ENCODE measurements at regions not wholly inside any gene's neighbourhood (a gene's known extent, or its start where the extent isn't known, plus 50 kb on each side); places are given as distances from the start of the nearest gene placed in this dataset.
"Not testable (repeated sequence)": the region's sequence is repeated elsewhere in the genome, so short reads cannot be mapped to it uniquely, and the experiment has no call there.

DNA sequence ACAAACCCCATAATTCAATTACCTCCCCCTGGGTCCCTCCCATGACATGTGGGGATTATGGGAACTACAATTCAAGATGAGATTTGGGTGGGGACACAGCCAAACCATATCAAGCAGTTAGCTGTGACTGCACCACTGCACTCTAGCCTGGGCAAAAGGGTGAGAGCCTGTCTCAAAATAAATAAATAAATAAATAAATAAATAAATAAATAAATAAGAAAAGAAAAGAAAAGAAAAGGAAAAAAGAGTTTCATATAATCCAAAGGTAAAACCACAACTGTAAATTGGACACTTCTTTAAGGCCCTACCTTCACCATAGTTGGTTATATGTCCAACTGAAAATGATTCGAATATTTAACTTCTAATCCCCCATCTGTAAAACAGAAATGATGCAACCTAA lies 157.6 kb upstream of the FIGN start:
- H3K4me1 ChIP-seq (ENCODE audit: control insufficient read depth, insufficient read depth, low read length); H3K9me3 ChIP-seq (ENCODE audit: control insufficient read depth, insufficient read depth, low read depth, low read length); H3K36me3 ChIP-seq (ENCODE audit: control insufficient read depth in 2 of 2, insufficient read depth in 1 of 2, low read length in 2 of 2); POLR2A ChIA-PET; H3K27ac ChIP-seq (ENCODE audit: extremely low read depth, low read depth, low read length); H3K4me3 ChIP-seq (ENCODE audit: low read depth, low read length); CTCF ChIA-PET: not testable (repeated sequence)
- TF ChIP-seq ZNF654 (tag by site-specific recombination; IDR thresholded peaks at IDR 0.05; ENCODE audit: low read depth) = peak; percentile 27
- TF ChIP-seq ZNF202 (tag by site-specific recombination; IDR thresholded peaks at IDR 0.05; ENCODE audit: borderline replicate concordance) = peak; percentile 36; the same call in 1 of the 2 replicates
- peak; percentile 46 for TF ChIP-seq ZNF623 (tag by site-specific recombination; IDR thresholded peaks at IDR 0.05)
- TF ChIP-seq ZNF394 (tag by site-specific recombination; IDR thresholded peaks at IDR 0.05; ENCODE audit: borderline replicate concordance) = peak; percentile 72; the same call in 1 of the 2 replicates
- TF ChIP-seq, protein P1, sequence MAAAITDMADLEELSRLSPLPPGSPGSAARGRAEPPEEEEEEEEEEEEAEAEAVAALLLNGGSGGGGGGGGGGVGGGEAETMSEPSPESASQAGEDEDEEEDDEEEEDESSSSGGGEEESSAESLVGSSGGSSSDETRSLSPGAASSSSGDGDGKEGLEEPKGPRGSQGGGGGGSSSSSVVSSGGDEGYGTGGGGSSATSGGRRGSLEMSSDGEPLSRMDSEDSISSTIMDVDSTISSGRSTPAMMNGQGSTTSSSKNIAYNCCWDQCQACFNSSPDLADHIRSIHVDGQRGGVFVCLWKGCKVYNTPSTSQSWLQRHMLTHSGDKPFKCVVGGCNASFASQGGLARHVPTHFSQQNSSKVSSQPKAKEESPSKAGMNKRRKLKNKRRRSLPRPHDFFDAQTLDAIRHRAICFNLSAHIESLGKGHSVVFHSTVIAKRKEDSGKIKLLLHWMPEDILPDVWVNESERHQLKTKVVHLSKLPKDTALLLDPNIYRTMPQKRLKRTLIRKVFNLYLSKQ (tag by site-specific recombination; IDR thresholded peaks at IDR 0.05; ENCODE audit: borderline replicate concordance) = peak; percentile 37; the same call in 1 of the 2 replicates
- TF ChIP-seq, protein P2, sequence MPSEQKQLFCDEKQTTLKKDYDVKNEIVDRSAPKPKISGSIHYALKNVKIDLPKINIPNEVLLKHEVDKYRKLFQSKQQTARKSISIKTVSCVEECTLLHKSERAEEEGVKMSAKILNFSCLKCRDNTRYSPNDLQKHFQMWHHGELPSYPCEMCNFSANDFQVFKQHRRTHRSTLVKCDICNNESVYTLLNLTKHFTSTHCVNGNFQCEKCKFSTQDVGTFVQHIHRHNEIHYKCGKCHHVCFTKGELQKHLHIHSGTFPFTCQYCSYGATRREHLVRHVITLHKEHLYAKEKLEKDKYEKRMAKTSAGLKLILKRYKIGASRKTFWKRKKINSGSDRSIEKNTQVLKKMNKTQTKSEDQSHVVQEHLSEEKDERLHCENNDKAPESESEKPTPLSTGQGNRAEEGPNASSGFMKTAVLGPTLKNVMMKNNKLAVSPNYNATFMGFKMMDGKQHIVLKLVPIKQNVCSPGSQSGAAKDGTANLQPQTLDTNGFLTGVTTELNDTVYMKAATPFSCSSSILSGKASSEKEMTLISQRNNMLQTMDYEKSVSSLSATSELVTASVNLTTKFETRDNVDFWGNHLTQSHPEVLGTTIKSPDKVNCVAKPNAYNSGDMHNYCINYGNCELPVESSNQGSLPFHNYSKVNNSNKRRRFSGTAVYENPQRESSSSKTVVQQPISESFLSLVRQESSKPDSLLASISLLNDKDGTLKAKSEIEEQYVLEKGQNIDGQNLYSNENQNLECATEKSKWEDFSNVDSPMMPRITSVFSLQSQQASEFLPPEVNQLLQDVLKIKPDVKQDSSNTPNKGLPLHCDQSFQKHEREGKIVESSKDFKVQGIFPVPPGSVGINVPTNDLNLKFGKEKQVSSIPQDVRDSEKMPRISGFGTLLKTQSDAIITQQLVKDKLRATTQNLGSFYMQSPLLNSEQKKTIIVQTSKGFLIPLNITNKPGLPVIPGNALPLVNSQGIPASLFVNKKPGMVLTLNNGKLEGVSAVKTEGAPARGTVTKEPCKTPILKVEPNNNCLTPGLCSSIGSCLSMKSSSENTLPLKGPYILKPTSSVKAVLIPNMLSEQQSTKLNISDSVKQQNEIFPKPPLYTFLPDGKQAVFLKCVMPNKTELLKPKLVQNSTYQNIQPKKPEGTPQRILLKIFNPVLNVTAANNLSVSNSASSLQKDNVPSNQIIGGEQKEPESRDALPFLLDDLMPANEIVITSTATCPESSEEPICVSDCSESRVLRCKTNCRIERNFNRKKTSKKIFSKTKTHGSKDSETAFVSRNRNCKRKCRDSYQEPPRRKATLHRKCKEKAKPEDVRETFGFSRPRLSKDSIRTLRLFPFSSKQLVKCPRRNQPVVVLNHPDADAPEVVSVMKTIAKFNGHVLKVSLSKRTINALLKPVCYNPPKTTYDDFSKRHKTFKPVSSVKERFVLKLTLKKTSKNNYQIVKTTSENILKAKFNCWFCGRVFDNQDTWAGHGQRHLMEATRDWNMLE (tag by site-specific recombination; conservative IDR thresholded peaks at IDR 0.05; ENCODE audit: low read depth) = peak; percentile 76
- peak; percentile 48; the same call in 1 of the 2 replicates for TF ChIP-seq ZNF560 (tag by site-specific recombination; IDR thresholded peaks at IDR 0.05; ENCODE audit: borderline replicate concordance)
- TF ChIP-seq ZBTB8A (tag by site-specific recombination; IDR thresholded peaks at IDR 0.05) = peak; percentile 64
- 0 out of 2 replicates have a peak, but pooled peaks have one; percentile 26 for TF ChIP-seq ZNF433 (tag by site-specific recombination; IDR thresholded peaks at IDR 0.05; ENCODE audit: low read depth)
- TF ChIP-seq ZNF140 (tag by site-specific recombination; IDR thresholded peaks at IDR 0.05) = peak; percentile 54; the same call in 1 of the 2 replicates
- TF ChIP-seq ZNF426 (tag by site-specific recombination; IDR thresholded peaks at IDR 0.05) = peak; percentile 69
- TF ChIP-seq, protein P3, sequence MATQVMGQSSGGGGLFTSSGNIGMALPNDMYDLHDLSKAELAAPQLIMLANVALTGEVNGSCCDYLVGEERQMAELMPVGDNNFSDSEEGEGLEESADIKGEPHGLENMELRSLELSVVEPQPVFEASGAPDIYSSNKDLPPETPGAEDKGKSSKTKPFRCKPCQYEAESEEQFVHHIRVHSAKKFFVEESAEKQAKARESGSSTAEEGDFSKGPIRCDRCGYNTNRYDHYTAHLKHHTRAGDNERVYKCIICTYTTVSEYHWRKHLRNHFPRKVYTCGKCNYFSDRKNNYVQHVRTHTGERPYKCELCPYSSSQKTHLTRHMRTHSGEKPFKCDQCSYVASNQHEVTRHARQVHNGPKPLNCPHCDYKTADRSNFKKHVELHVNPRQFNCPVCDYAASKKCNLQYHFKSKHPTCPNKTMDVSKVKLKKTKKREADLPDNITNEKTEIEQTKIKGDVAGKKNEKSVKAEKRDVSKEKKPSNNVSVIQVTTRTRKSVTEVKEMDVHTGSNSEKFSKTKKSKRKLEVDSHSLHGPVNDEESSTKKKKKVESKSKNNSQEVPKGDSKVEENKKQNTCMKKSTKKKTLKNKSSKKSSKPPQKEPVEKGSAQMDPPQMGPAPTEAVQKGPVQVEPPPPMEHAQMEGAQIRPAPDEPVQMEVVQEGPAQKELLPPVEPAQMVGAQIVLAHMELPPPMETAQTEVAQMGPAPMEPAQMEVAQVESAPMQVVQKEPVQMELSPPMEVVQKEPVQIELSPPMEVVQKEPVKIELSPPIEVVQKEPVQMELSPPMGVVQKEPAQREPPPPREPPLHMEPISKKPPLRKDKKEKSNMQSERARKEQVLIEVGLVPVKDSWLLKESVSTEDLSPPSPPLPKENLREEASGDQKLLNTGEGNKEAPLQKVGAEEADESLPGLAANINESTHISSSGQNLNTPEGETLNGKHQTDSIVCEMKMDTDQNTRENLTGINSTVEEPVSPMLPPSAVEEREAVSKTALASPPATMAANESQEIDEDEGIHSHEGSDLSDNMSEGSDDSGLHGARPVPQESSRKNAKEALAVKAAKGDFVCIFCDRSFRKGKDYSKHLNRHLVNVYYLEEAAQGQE (tag by site-specific recombination; IDR thresholded peaks at IDR 0.05) = peak; percentile 48; the same call in 1 of the 2 replicates
- peak; percentile 68 for TF ChIP-seq ZNF555 (tag by site-specific recombination; conservative IDR thresholded peaks at IDR 0.05)
- TF ChIP-seq, protein P4, sequence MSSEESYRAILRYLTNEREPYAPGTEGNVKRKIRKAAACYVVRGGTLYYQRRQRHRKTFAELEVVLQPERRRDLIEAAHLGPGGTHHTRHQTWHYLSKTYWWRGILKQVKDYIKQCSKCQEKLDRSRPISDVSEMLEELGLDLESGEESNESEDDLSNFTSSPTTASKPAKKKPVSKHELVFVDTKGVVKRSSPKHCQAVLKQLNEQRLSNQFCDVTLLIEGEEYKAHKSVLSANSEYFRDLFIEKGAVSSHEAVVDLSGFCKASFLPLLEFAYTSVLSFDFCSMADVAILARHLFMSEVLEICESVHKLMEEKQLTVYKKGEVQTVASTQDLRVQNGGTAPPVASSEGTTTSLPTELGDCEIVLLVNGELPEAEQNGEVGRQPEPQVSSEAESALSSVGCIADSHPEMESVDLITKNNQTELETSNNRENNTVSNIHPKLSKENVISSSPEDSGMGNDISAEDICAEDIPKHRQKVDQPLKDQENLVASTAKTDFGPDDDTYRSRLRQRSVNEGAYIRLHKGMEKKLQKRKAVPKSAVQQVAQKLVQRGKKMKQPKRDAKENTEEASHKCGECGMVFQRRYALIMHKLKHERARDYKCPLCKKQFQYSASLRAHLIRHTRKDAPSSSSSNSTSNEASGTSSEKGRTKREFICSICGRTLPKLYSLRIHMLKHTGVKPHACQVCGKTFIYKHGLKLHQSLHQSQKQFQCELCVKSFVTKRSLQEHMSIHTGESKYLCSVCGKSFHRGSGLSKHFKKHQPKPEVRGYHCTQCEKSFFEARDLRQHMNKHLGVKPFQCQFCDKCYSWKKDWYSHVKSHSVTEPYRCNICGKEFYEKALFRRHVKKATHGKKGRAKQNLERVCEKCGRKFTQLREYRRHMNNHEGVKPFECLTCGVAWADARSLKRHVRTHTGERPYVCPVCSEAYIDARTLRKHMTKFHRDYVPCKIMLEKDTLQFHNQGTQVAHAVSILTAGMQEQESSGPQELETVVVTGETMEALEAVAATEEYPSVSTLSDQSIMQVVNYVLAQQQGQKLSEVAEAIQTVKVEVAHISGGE (tag by site-specific recombination; conservative IDR thresholded peaks at IDR 0.05; ENCODE audit: low read depth) = peak; percentile 72

All from HEK293 (cell line).